ENCODE measurements at regions not wholly inside any gene's neighbourhood (a gene's known extent, or its start where the extent isn't known, plus 50 kb on each side); places are given as distances from the start of the nearest gene placed in this dataset.

DNA sequence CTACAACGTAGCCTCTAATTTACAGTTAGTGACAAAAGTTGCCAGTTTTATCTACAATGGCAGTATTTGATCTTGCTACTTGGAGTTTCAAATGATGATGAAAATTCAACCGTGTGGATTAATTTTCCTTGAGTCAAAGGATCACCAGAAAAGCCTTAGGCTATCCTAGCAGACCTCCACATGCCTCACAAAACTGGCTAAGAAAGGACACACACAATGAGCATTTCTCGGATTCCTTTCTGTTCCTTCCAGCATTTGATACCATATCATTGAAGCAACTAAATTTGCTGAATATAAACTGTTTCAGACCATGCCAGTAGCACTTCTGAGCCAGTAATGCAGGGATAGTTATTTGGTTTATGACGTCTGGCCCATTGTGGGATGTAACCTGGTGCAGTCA, 587.4 kb upstream of the MDFIC2 start:
- Histone ChIP-seq H3K4me2 (ENCODE audit: control insufficient read depth, extremely low read depth, insufficient read depth, low read depth, low read length) (no peak overlapping the region), H3K9ac (ENCODE audit: control insufficient read depth, extremely low read depth, insufficient read depth, low read length) (no peak overlapping the region), H3K9me1 (ENCODE audit: control insufficient read depth, extremely low read depth, insufficient read depth, low read length) (no peaks in the 10 kb centered on the region), H3K79me2 (ENCODE audit: control insufficient read depth, insufficient read depth, low read length) (no peaks in the 10 kb centered on the region), H3K27me3 (ENCODE audit: control insufficient read depth, extremely low read depth, insufficient read depth, low read length) (no peaks in the 10 kb centered on the region), H3K27ac (ENCODE audit: control insufficient read depth, insufficient read depth, low read length) (no peak overlapping the region), H4K20me1 (ENCODE audit: control insufficient read depth, extremely low read depth, insufficient read depth, low read length) (no peaks in the 10 kb centered on the region), H3K4me3 (ENCODE audit: control insufficient read depth in 2 of 3, extremely low read depth in 1 of 3, insufficient read depth in 2 of 3, low read depth in 1 of 3, low read length in 3 of 3) (no peak overlapping the region), H3K9me3 (ENCODE audit: control insufficient read depth, low read depth, low read length) (no peaks in the 10 kb centered on the region), H3K36me3 (ENCODE audit: control insufficient read depth in 2 of 2, extremely low read depth in 1 of 2, insufficient read depth in 2 of 2, low read length in 2 of 2) (no peaks in the 10 kb centered on the region), H2AFZ (ENCODE audit: control insufficient read depth, low read length) (no peak overlapping the region), H3K4me1 (ENCODE audit: control insufficient read depth, extremely low read depth, insufficient read depth, low read length) (no peaks in the 10 kb centered on the region)
- TF ChIP-seq, protein P1, sequence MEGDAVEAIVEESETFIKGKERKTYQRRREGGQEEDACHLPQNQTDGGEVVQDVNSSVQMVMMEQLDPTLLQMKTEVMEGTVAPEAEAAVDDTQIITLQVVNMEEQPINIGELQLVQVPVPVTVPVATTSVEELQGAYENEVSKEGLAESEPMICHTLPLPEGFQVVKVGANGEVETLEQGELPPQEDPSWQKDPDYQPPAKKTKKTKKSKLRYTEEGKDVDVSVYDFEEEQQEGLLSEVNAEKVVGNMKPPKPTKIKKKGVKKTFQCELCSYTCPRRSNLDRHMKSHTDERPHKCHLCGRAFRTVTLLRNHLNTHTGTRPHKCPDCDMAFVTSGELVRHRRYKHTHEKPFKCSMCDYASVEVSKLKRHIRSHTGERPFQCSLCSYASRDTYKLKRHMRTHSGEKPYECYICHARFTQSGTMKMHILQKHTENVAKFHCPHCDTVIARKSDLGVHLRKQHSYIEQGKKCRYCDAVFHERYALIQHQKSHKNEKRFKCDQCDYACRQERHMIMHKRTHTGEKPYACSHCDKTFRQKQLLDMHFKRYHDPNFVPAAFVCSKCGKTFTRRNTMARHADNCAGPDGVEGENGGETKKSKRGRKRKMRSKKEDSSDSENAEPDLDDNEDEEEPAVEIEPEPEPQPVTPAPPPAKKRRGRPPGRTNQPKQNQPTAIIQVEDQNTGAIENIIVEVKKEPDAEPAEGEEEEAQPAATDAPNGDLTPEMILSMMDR (optimal IDR thresholded peaks at IDR 0.05 in 1 of 3, IDR thresholded peaks at IDR 0.05 in 1 of 3, conservative IDR thresholded peaks at IDR 0.05 in 1 of 3; ENCODE audit: extremely low read depth in 1 of 3, insufficient read depth in 2 of 3, low read length in 3 of 3), result no peak
- no peak for TF ChIP-seq EZH2 (IDR thresholded peaks at IDR 0.05; ENCODE audit: low read length)
- DNase-seq (ENCODE audit: low read depth, low spot score), result no peak
- no peak for FAIRE-seq
- dilution Hi-C loops (cut with MboI; ENCODE audit: extremely low pct_ligation_motif_present, low sequenced_read_pairs), result no loop called here

DNA sequence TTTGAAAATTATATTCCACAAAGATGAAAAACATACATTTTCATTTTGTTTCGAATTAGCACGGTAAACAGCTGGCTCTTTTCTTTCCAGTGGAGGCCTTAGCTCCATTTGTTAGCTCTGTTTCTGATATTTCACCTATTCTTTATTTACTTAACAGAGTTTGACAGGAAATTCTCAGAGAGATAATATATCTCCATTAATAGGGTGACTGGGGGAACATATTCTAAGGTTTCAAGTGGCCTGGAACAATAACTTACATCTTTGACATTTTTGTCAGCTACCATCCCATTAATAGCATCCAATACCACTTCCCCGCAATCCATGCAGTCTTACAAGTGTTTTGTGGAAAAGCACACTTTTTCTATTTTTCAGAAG, 577.6 kb upstream of the MDFIC2 start:
- H4K20me1 ChIP-seq (ENCODE audit: control insufficient read depth, extremely low read depth, insufficient read depth, low read length), result no peaks in the 10 kb centered on the region
- H3K27me3 ChIP-seq (ENCODE audit: control insufficient read depth, extremely low read depth, insufficient read depth, low read length), result no peaks in the 10 kb centered on the region
- no peaks in the 10 kb centered on the region for H3K9me1 ChIP-seq (ENCODE audit: control insufficient read depth, extremely low read depth, insufficient read depth, low read length)
- TF ChIP-seq, protein P1 (optimal IDR thresholded peaks at IDR 0.05 in 1 of 3, IDR thresholded peaks at IDR 0.05 in 1 of 3, conservative IDR thresholded peaks at IDR 0.05 in 1 of 3; ENCODE audit: extremely low read depth in 1 of 3, insufficient read depth in 2 of 3, low read length in 3 of 3), result no peak
- no peak for TF ChIP-seq EZH2 (IDR thresholded peaks at IDR 0.05; ENCODE audit: low read length)
- no peak overlapping the region for H3K4me3 ChIP-seq (ENCODE audit: control insufficient read depth in 2 of 3, extremely low read depth in 1 of 3, insufficient read depth in 2 of 3, low read depth in 1 of 3, low read length in 3 of 3)
- dilution Hi-C loops (cut with MboI; ENCODE audit: extremely low pct_ligation_motif_present, low sequenced_read_pairs), result no loop called here
- H2AFZ ChIP-seq (ENCODE audit: control insufficient read depth, low read length), result no peak overlapping the region
- DNase-seq (ENCODE audit: low read depth, low spot score) (no peak), FAIRE-seq (no peak)
- no peak overlapping the region for H3K27ac ChIP-seq (ENCODE audit: control insufficient read depth, insufficient read depth, low read length)
- H3K9ac ChIP-seq (ENCODE audit: control insufficient read depth, extremely low read depth, insufficient read depth, low read length), result no peak overlapping the region
- H3K4me2 ChIP-seq (ENCODE audit: control insufficient read depth, extremely low read depth, insufficient read depth, low read depth, low read length), result no peak overlapping the region
- H3K9me3 ChIP-seq (ENCODE audit: control insufficient read depth, low read depth, low read length), result no peaks in the 10 kb centered on the region
- H3K36me3 ChIP-seq (ENCODE audit: control insufficient read depth in 2 of 2, extremely low read depth in 1 of 2, insufficient read depth in 2 of 2, low read length in 2 of 2), result no peaks in the 10 kb centered on the region
- no peaks in the 10 kb centered on the region for H3K4me1 ChIP-seq (ENCODE audit: control insufficient read depth, extremely low read depth, insufficient read depth, low read length)
- H3K79me2 ChIP-seq (ENCODE audit: control insufficient read depth, insufficient read depth, low read length), result no peaks in the 10 kb centered on the region
